ENCODE measurements at regions not wholly inside any gene's neighbourhood (a gene's known extent, or its start where the extent isn't known, plus 50 kb on each side); places are given as distances from the start of the nearest gene placed in this dataset.

DNA sequence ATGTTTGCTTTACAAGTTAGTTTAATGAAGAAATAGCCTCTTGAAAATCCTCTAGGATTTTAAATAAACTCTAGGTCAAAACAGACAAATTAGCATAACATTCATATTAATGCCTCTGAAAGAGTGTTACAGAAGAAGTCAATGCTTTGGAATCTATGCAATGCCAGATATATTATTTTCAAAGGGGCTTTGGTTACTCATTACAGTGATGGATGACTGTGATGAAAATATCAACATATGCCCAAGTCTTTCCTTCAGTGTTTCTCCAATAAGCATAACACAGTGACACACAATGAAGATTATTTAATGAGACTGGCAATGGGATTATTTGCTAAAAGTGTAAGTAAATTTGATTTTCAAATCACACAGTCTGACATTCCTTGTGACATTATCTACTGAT is 1247.2 kb downstream of the ROBO2 start:
- H3K36me3 ChIP-seq (replicated peaks in 1 of 2; ENCODE audit: control insufficient read depth in 1 of 2, insufficient read depth in 2 of 2, low read length in 2 of 2) = no peaks in the 10 kb centered on the region
- no peaks in the 10 kb centered on the region for H3K4me1 ChIP-seq (ENCODE audit: insufficient read depth, low read length)
- TF ChIP-seq HOXA7 (CRISPR knock-in tag; IDR thresholded peaks at IDR 0.05) (no peak), MZF1 (CRISPR knock-in tag; IDR thresholded peaks at IDR 0.05; ENCODE audit: borderline replicate concordance) (no peak), ZC3H4 (CRISPR knock-in tag; IDR thresholded peaks at IDR 0.05; ENCODE audit: borderline replicate concordance) (no peak), ZNF563 (CRISPR knock-in tag; IDR thresholded peaks at IDR 0.05) (no peak), MIXL1 (CRISPR knock-in tag; IDR thresholded peaks at IDR 0.05) (no peak), PHF8 (CRISPR knock-in tag; IDR thresholded peaks at IDR 0.05) (no peak), RAD21 (CRISPR knock-in tag; IDR thresholded peaks at IDR 0.05) (no peak), ZNF331 (CRISPR knock-in tag; IDR thresholded peaks at IDR 0.05) (no peak), RFXANK (CRISPR knock-in tag; IDR thresholded peaks at IDR 0.05) (no peak), ZNF557 (CRISPR knock-in tag; IDR thresholded peaks at IDR 0.05) (no peak)
- no peak overlapping the region for H3K4me3 ChIP-seq (replicated peaks in 1 of 3; ENCODE audit: insufficient read depth in 1 of 3, low read depth in 2 of 3, low read length in 3 of 3)
- no peaks in the 10 kb centered on the region for H4K20me1 ChIP-seq (ENCODE audit: insufficient read depth, low read length)
- intact Hi-C loops (cut with micrococcal nuclease; ENCODE audit: unreplicated experiment) (no loop called here), in situ Hi-C loops (cut with HindIII; ENCODE audit: extremely low pct_ligation_motif_present, low pct_unique_long_range_greater_than_20kb) (no loop called here)
- no TSS peak for BruUV-seq (replicated peaks)
- no peak overlapping the region for H2AFZ ChIP-seq (ENCODE audit: low read length)
- H3K9ac ChIP-seq (ENCODE audit: insufficient read depth, low read depth, low read length) = no peak overlapping the region
- H3K4me2 ChIP-seq (ENCODE audit: low read depth, low read length) = no peak overlapping the region
- ChIA-PET POLR2A (no interaction called here), CTCF (ENCODE audit: low intra/inter-chr PET ratio, low total read pairs) (no interaction called here)
- ATAC-seq (no peak), FAIRE-seq (no peak), DNase-seq (ENCODE audit: low spot score) (no peak)
- H3K9me3 ChIP-seq (ENCODE audit: low read length) = no peaks in the 10 kb centered on the region
- H3K79me2 ChIP-seq (ENCODE audit: insufficient read depth, low read length) = no peaks in the 10 kb centered on the region
- no peak overlapping the region for H3K27ac ChIP-seq (ENCODE audit: extremely low read length, insufficient read depth, low read length)
- no peaks in the 10 kb centered on the region for H3K27me3 ChIP-seq (ENCODE audit: control insufficient read depth in 1 of 2, insufficient read depth in 2 of 2, low read length in 2 of 2)

DNA sequence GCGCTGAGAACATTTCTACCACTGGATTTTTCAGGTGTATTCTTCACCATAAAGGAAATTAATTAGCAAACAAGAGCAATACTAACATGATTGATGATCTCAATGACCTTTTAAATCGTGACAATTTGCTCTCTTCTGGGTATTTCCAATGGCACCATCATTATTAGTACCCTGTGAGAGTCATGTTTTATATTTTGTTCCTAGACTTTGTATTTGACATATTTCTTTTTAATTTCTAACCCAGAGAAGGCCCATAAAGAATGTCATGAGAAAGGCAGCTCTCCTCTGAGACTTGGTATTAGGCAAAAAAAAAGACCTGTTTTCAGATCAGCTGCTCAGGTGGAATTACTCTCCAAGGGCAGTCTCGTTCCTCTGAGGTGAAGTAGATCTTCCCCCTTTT is 1253.4 kb downstream of the ROBO2 start:
- no peak for ATAC-seq
- Histone ChIP-seq H2AFZ (ENCODE audit: low read length) (no peak overlapping the region), H3K4me1 (ENCODE audit: insufficient read depth, low read length) (no peaks in the 10 kb centered on the region), H3K27ac (ENCODE audit: extremely low read length, insufficient read depth, low read length) (no peak overlapping the region), H3K79me2 (ENCODE audit: insufficient read depth, low read length) (no peaks in the 10 kb centered on the region), H3K4me2 (ENCODE audit: low read depth, low read length) (no peak overlapping the region), H3K27me3 (ENCODE audit: control insufficient read depth in 1 of 2, insufficient read depth in 2 of 2, low read length in 2 of 2) (no peaks in the 10 kb centered on the region), H4K20me1 (ENCODE audit: insufficient read depth, low read length) (no peaks in the 10 kb centered on the region), H3K36me3 (replicated peaks in 1 of 2; ENCODE audit: control insufficient read depth in 1 of 2, insufficient read depth in 2 of 2, low read length in 2 of 2) (no peaks in the 10 kb centered on the region), H3K4me3 (replicated peaks in 1 of 3; ENCODE audit: insufficient read depth in 1 of 3, low read depth in 2 of 3, low read length in 3 of 3) (no peak overlapping the region), H3K9me3 (ENCODE audit: low read length) (no peaks in the 10 kb centered on the region), H3K9ac (ENCODE audit: insufficient read depth, low read depth, low read length) (no peak overlapping the region)
- POLR2A ChIA-PET = no interaction called here
- in situ Hi-C loops (cut with HindIII; ENCODE audit: extremely low pct_ligation_motif_present, low pct_unique_long_range_greater_than_20kb) = no loop called here
- intact Hi-C loops (cut with micrococcal nuclease; ENCODE audit: unreplicated experiment) = no loop called here
- BruUV-seq (replicated peaks) = no TSS peak
- CTCF ChIA-PET (ENCODE audit: low intra/inter-chr PET ratio, low total read pairs) = no interaction called here
- FAIRE-seq = no peak
- WGBS (ENCODE audit: low lambda C conversion rate) = 13% methylated on average over 3 of the region's 3 CpGs
- no peak for DNase-seq (ENCODE audit: low spot score)
- TF ChIP-seq NFKBIZ (CRISPR knock-in tag; IDR thresholded peaks at IDR 0.05) (no peak), ZNF713 (CRISPR knock-in tag; IDR thresholded peaks at IDR 0.05) (no peak), JUND (CRISPR knock-in tag; IDR thresholded peaks at IDR 0.05) (no peak), ZNF430 (CRISPR knock-in tag; IDR thresholded peaks at IDR 0.05) (no peak), ZNF879 (CRISPR knock-in tag; IDR thresholded peaks at IDR 0.05) (no peak), FOXA3 (CRISPR knock-in tag; IDR thresholded peaks at IDR 0.05) (no peak), FOXM1 (CRISPR knock-in tag; IDR thresholded peaks at IDR 0.05) (no peak), HNF4A (CRISPR knock-in tag; IDR thresholded peaks at IDR 0.05) (no peak)
- TF ChIP-seq, protein P1, sequence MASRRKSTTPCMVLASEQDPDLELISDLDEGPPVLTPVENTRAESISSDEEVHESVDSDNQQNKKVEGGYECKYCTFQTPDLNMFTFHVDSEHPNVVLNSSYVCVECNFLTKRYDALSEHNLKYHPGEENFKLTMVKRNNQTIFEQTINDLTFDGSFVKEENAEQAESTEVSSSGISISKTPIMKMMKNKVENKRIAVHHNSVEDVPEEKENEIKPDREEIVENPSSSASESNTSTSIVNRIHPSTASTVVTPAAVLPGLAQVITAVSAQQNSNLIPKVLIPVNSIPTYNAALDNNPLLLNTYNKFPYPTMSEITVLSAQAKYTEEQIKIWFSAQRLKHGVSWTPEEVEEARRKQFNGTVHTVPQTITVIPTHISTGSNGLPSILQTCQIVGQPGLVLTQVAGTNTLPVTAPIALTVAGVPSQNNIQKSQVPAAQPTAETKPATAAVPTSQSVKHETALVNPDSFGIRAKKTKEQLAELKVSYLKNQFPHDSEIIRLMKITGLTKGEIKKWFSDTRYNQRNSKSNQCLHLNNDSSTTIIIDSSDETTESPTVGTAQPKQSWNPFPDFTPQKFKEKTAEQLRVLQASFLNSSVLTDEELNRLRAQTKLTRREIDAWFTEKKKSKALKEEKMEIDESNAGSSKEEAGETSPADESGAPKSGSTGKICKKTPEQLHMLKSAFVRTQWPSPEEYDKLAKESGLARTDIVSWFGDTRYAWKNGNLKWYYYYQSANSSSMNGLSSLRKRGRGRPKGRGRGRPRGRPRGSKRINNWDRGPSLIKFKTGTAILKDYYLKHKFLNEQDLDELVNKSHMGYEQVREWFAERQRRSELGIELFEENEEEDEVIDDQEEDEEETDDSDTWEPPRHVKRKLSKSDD (CRISPR knock-in tag; IDR thresholded peaks at IDR 0.05; ENCODE audit: low read depth) = no peak
- TF ChIP-seq, protein P2, sequence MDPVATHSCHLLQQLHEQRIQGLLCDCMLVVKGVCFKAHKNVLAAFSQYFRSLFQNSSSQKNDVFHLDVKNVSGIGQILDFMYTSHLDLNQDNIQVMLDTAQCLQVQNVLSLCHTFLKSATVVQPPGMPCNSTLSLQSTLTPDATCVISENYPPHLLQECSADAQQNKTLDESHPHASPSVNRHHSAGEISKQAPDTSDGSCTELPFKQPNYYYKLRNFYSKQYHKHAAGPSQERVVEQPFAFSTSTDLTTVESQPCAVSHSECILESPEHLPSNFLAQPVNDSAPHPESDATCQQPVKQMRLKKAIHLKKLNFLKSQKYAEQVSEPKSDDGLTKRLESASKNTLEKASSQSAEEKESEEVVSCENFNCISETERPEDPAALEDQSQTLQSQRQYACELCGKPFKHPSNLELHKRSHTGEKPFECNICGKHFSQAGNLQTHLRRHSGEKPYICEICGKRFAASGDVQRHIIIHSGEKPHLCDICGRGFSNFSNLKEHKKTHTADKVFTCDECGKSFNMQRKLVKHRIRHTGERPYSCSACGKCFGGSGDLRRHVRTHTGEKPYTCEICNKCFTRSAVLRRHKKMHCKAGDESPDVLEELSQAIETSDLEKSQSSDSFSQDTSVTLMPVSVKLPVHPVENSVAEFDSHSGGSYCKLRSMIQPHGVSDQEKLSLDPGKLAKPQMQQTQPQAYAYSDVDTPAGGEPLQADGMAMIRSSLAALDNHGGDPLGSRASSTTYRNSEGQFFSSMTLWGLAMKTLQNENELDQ (CRISPR knock-in tag; IDR thresholded peaks at IDR 0.05; ENCODE audit: borderline replicate concordance) = no peak
